Medulla oblongata (tissue), 1 donor: ENCODE measurements at regions not wholly inside any gene's neighbourhood (a gene's known extent, or its start where the extent isn't known, plus 50 kb on each side); places are given as distances from the start of the nearest gene placed in this dataset.
"Not testable (repeated sequence)": the region's sequence is repeated elsewhere in the genome, so short reads cannot be mapped to it uniquely, and the experiment has no call there.

Source experiments
- DNase-seq: peaks from one replicate; pipeline ENCODE4 v3.0.0-alpha.2; 2015; ENCODE audit errors: extremely low spot score

GRCh38 chr12:66775871-66776270, 97.0 kb upstream of the GRIP1 start:
- no peak for DNase-seq

- DNase-seq: no peak
Observed at GRCh38 chr12:66776974-66777373, 98.1 kb upstream of the GRIP1 start.

GRCh38 chr12:66779466-66779865, 100.6 kb upstream of the GRIP1 start:
- DNase-seq: no peak

GRCh38 chr12:66786531-66787308, 107.8 kb upstream of the GRIP1 start:
- no peak for DNase-seq

GRCh38 chr12:66799551-66799950, 120.7 kb upstream of the GRIP1 start:
- DNase-seq: no peak

GRCh38 chr12:66800046-66800445, 121.2 kb upstream of the GRIP1 start:
- DNase-seq: no peak

GRCh38 chr12:66803930-66804329, 125.1 kb upstream of the GRIP1 start:
- no peak for DNase-seq

GRCh38 chr12:66804563-66804974, 125.7 kb upstream of the GRIP1 start:
- no peak for DNase-seq

- no peak for DNase-seq
Observed at GRCh38 chr12:66808606-66809005, 129.7 kb upstream of the GRIP1 start.

- no peak for DNase-seq
Observed at GRCh38 chr12:66813137-66813892, 134.4 kb upstream of the GRIP1 start.

GRCh38 chr12:66819587-66819986, 140.7 kb upstream of the GRIP1 start:
- no peak for DNase-seq

- no peak for DNase-seq
Observed at GRCh38 chr12:66822961-66823360, 144.1 kb upstream of the GRIP1 start.

- no peak for DNase-seq
Observed at GRCh38 chr12:66823857-66824570, 145.1 kb upstream of the GRIP1 start.

- DNase-seq: not testable (repeated sequence)
Observed at GRCh38 chr12:66825921-66826320, 147.0 kb upstream of the GRIP1 start.

- DNase-seq: no peak
Observed at GRCh38 chr12:66829660-66830325, 150.9 kb upstream of the GRIP1 start.

GRCh38 chr12:66831495-66831894, 152.6 kb upstream of the GRIP1 start:
- no peak for DNase-seq

- DNase-seq: no peak
Observed at GRCh38 chr12:66832997-66833396, 154.1 kb upstream of the GRIP1 start.

GRCh38 chr12:66836623-66837310, 157.9 kb upstream of the GRIP1 start:
- DNase-seq: no peak

GRCh38 chr12:66837311-66837627, 158.4 kb upstream of the GRIP1 start:
- DNase-seq: no peak

- DNase-seq: no peak
Observed at GRCh38 chr12:66838366-66838765, 159.5 kb upstream of the GRIP1 start.

GRCh38 chr12:66848967-66849366, 170.1 kb upstream of the GRIP1 start:
- DNase-seq: no peak

GRCh38 chr12:66851134-66851533, 172.3 kb upstream of the GRIP1 start:
- no peak for DNase-seq
